ENCODE measurements at regions not wholly inside any gene's neighbourhood (a gene's known extent, or its start where the extent isn't known, plus 50 kb on each side); places are given as distances from the start of the nearest gene placed in this dataset.

GRCh38 chr3:140816372-140817195 is 125.1 kb upstream of the SLC25A36 start:
- no peak for DNase-seq

- DNase-seq, result no peak
Measured at GRCh38 chr3:140821493-140821892, 120.1 kb upstream of the SLC25A36 start.

GRCh38 chr3:140822401-140823047 is 119.1 kb upstream of the SLC25A36 start:
- DNase-seq, result no peak

DNA sequence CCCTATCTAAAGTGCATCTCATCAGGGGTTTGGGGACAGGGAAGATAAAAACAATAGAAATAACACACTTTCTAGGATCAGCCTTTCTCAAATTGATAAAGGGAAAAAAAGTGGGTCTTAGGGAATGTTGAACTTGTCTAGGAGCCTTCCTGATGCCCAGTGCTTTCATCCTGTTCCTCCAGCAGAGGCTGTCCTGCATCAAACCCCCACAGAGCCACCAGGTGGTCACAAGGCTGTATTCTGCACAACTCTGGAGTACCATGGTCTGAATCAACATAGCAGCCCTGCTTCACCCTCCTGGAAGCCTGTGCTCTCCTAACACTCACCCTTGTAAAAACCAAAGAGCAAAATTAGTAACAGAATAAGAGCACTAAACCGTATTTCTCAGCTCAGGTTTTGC is 118.5 kb upstream of the SLC25A36 start:
- no peak for DNase-seq

DNA sequence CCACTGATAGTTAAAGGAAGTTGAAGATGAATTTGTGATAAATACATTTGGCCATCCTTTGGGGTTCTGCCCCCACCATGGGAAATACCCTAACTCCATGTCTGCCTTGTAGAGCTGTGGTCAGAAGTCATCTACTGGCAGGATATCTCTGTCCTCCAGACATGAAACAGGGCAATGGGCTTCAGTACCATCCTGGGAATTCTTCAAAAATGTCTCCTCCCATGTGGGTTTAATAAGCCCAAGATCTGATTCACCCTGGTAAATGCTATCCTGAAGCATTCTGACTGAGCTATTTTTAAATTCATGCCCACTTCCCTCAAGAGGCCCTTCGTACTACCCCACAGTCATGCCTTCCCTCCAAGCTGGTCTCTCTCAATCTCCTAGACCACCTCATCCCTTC is 113.7 kb upstream of the SLC25A36 start:
- DNase-seq, result no peak

DNA sequence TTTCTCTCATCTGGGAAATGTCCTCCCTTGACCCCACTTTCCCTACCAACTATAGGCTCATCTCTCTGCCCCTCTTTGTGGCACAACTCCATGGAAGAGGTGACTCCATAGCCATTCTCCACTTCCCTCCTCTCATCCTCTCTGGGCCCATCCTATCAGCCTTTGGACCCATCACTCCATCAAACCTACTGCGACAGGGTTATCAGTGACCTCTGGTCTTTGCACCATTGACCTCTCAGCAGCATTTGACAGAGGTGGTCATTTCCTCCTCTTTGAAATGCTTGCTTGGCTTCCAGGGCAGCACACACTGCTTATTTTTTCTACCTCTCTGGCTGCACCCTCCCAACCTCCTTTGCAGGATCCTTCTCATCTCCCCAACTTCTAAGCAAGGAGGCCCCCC is 113.1 kb upstream of the SLC25A36 start:
- DNase-seq, result no peak

DNA sequence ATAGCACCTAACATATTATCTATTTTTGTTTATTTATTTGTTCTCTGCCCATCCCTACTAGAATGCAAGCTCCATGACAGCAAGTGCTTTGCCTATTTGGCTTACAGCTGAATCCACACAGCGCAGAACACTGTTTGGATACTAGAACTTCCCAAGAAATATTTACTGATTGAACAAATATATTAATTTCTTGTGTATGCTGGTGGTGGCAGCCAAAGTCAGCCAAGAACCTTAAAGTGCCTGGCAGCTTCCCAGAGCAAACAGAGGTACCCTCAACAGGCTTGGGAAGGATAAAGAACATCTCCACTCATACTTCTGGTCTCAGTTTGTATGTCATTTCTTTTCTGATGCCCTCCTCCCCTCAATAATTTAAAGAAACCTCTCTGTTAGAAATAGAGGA is 111.8 kb upstream of the SLC25A36 start:
- DNase-seq, result no peak

DNA sequence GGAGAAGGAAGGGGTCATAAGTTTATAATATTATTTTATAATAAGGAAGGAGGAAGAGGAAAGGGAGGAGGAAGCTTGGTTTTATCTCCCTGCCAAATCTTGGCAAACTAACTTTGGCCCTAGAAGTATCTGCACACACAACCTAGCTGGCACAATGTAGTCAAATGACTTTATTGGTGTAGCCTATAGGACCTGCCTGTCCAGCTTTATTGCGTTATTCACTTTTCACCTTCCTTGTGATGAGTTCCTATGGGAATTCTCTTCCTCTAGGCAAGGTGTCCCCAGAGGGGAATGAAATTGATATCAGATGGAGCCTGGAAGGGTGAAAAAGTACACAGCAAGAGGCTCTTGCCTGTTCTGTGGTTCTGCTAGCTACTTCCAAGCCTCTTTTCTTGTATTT is 111.2 kb upstream of the SLC25A36 start:
- DNase-seq, result no peak

DNA sequence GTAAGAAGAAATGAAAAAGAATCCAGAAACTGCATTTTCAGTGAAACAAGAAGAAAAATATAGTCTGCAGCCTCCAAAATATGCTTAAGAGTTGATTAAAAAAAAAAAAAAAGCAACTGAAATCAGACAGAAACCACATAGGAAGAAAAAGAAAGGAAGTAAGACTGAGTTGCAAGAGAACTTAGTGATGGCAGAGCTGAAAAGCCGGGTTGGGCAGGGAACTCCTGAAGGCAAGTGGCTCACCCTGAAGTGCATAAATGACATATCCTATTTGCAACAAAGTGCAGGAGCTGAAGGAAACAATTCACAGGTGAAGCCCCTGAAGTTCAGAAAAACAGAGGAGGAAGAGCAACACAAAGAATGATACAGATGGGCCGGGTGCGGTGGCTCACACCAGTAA is 108.8 kb upstream of the SLC25A36 start:
- no peak for DNase-seq

GRCh38 chr3:140834266-140835037 is 107.2 kb upstream of the SLC25A36 start:
- DNase-seq, result peak; percentile 14

DNA sequence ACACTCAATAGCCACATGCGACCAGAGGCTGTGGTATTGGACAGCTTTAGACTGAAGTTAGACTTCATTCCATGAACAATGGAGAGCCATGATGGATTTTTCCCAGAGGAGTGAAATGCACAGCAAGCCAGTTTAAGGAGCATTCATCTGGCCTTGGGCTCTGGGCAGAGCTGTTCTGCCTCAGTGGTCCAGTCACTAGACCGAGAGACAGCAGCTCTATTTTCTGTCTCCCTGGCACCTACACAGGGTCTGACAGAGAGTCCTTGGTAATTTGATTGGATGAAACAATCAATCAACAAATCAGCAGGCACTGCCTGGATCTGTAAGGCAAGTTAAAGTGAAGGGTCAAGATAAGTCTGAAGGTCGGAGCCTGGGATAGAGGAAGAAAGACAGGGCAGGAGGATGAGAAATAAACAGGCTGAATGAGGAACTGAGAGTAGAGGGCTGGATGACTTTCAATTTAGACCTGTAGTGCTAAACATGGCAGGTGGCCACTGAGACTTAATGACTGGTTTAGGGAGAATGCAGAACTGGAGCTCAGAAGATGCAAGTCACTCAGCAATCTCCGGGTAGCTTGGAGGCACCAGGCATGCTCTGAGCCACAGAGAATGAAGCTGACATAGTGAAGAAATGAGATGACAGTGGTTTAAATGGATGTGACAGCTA is 98.5 kb upstream of the SLC25A36 start:
- no peak for DNase-seq

GRCh38 chr3:140843656-140844055 is 98.0 kb upstream of the SLC25A36 start:
- DNase-seq, result no peak

- DNase-seq, result no peak
Measured at GRCh38 chr3:140844072-140844471, 97.6 kb upstream of the SLC25A36 start.

DNA sequence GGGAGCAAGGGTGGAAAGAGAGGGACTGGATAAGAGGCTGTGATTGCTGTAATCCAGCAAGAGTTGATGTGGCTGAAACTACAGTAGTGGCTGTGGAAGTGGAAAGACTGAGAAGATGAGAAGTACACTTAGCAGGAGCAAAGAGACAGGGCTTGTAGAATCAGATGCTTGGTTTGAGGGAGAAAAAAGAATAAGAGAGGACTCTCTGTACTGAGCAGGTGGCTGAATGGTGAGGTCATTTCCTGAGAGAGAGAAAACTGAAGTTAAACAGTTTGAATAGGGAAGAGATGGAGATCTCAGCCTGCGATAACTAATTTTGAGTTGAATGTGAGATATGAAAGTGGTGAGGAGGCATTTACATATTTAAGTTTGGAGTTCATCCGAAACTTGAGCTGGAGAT is 95.8 kb upstream of the SLC25A36 start:
- no peak for DNase-seq

- no peak for DNase-seq
Measured at GRCh38 chr3:140848666-140849065, 93.0 kb upstream of the SLC25A36 start.

DNA sequence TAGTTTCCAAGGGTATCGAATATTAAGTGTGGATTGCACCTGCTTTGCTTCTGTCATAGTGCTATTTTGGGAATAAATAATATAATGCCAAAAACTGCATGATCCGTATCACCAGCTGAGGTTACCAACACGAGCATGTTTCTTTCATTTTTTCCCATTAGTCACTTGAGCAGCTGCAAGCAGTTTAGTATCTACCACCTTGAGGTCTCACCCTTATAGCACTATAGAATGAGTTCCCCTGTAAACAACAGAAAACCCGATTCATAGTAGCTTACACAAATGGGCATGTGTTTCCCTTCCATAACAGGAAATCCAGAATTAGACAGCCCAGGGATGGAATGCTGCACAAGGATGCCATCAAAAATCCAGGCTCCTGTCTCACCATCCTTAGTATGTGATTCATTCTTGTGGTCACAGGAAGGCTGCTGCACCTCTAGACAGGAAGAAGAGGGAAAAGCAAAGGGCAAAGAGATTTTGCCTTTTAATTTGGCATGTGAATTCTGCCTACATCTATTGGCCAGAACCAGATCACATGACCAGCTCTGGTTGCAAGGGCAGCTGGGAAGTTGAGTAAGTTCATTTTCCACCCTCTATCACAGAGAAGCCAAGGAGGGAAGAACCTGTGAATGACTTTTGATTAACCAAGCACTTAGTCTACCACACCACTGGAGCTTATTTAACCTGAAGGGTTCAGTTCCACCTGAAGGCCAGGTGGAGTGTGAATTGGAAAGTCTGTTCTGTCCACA is 91.3 kb upstream of the SLC25A36 start:
- DNase-seq, result peak; percentile 24

DNA sequence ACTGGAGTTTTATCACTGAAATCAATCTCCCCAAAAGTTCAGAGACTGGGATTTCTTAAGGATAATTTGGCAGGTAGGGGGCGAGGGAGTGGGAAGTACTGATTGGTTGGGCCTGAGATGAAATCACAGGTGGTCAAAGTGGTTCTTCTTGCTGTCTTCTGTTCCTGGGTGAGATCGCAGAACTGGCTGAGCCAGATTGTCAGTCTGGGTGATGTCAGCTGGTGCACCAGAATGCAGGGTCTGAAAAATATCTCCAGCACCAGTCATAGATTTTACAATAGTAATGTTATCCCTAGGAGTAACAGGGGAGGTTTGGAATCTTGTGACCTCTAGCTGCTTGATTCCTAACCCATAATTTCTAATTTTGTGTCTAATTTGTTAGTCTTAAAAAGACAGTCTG is 86.7 kb upstream of the SLC25A36 start:
- no peak for DNase-seq

- no peak for DNase-seq
Measured at GRCh38 chr3:140856905-140857304, 84.7 kb upstream of the SLC25A36 start.

DNA sequence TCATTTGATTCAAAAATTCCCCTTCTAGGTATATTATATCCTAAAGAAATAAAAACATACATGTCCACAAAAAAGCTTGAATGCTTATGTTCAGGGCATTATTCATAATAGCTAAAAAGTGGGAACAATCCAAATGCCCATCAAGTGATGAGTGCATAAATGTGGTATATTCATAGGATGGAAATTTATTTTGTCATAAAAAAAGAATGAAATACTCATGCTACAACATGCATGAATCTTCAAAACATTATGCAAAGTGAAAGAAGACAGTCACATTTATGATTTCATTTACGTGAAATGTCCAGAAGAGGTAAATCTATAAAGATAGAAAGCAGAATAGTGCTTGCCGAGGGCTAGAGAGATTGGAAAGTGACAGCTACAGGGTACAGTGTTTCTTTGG is 83.6 kb upstream of the SLC25A36 start:
- DNase-seq, result no peak

DNA sequence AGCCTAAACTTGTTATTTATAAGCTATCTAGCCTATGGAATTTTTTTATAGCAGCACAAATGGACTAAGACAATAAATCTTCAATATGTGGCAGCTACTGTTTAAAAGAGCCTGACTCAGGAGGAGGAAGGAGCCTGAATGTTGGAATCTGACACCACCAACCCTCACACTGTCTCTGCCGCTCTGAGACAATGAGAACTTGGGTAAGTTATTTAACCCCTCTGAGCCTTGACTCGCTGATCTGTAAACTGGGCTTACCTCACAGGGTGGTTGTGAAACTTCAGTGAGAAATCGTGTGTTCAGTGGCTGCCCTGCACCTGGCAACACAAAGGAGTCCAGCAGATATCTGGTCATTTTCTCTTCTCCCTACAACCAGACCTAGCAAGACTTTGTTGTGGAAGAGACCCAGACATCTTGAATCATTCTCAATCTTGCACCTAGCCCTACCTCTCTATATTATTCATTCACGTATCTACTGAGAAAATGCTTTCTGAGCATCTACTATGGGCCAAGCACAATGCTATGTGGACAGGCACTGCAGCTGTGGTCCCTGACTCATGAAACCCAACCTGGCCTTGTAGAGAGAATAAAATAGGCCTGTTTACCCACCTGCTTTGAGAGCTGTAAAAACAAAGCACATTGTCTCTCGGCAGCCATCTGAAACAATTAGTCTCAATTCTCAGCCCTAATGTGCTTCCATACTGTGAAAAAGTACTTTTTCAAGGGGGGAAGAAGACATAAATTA is 81.9 kb upstream of the SLC25A36 start:
- DNase-seq, result peak; percentile 2

DNA sequence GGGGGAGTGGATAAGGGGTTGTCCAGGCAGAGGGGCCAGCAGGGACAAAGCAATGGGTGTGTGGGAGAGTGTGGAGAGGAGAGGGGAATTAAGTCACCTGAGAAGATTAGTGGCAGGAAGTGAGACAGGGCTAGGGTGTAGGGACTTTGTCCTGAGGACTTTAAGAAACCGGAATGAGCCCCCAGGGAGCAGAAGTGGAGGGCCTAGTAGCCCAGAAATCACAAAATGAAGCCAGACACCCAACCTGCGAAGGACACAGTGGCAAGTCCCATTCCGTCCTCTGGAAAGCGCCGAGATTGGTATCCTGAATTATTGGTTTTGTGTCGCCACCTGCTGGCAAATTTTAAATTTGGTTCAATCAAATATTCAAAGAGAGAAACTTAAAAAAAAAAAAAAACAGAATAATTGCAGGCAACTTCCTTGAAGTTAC is 78.0 kb upstream of the SLC25A36 start:
- DNase-seq, result peak; percentile 55

DNA sequence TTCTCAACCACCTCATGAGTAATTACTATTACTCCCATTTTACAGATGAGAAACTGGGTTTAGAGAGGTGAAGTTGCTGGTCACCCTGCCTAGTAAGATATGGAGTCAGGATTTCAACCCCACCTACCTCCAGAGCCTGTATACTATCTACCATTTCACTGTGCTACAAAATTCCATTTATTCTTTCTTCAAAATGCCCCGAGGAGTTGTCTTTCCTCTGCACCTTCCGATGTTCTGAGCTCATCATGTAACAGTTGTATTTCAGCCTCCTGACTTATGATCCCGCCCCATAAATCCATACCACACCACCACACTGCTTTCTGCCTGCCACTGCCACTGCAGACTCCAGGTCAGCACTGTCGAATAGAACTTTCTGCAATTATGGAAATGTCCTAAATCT is 71.3 kb upstream of the SLC25A36 start:
- no peak for DNase-seq

All from fibroblast of skin of right biceps (primary cell).